NK-92 (cell line): ENCODE measurements at regions not wholly inside any gene's neighbourhood (a gene's known extent, or its start where the extent isn't known, plus 50 kb on each side); places are given as distances from the start of the nearest gene placed in this dataset.
"Not testable (repeated sequence)": the region's sequence is repeated elsewhere in the genome, so short reads cannot be mapped to it uniquely, and the experiment has no call there.

ENCODE experiments used
- DNase-seq: peaks from one replicate; lab custom pipeline; 2025; ENCODE audit not compliant: unreplicated experiment; lab: John Stamatoyannopoulos, UW

DNA sequence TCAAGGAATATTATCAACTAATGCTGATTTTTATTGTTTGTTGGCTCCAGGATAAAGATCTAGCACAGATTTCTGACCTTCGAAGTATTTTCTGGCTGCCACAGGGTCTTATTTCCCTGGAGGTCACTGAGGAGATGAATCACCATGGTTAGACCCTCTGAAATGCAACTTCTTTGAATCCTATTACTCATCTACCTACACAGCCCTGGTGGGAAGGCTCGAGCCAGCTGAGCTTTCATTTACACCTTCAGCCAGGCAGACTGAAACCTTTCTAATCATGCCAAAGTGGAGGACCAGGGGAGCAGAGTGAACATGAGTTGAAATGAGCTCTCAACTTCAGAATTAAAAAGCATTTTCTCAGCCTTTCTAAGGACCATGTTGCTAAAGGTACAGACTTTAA is 130.5 kb downstream of the SMIM20 start:
- no peak for DNase-seq

DNA sequence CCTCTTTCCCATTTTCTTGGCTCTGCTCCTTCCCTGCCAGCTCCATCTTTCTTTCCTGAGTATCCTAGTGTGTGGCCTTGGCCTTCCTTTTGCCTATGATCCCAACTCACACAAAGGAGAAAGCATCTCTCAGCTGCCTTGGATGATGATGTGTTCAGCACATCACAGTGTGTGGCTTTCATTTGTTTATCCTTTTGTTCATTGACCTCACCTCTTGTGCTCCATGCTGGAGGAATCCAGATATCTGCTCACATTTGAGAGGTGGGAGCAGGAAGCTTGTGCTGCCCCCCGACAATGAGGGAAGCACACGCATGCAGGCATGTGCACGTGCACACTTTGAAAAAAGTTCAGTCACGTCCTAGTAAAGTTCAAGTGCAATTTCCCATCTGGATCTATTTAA is 131.0 kb downstream of the SMIM20 start:
- DNase-seq: no peak

DNA sequence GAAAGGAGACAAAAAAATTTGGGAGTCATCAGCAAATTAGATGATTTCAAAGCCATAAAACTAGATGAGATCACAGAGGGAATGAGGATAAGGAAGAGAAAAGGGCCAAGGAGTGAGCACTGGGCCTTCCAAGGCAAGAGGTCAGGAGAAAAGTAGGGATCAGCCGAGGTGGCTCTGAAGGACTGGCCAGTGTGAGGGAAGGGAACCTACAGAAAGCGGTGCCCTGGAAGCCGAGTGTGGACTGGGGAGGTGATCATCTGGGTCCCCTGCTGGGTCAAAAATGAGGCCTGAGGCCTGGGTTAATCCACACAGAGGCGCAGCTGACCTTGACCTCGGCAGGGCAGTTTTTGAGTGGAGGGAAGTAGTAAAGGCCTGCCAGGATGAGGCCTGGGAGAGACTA is 133.8 kb downstream of the SMIM20 start:
- DNase-seq: no peak

DNA sequence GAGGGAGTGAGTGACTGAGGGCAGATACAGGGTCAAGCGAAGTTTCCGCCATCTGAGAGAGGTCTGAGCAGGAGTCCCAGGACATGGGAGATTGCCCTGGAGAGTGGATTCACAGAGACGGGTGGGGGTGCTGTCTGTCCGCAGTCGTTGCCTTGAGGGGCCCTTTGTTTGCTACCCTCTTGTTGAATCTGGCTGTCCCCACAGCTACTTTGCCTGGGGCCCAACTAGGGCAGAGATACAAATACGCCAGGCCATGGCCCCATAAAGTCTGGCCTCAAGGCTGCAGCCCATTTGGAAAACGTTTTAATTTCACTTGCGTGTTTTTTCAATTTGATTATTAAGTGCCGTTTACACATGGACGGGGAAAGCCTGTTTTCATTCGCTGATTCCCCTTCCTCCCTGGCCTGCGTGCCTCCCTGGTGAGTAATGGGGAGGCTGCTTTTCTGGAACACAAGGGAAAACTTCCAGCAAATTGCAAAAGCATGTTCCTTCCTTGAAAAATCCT is 134.4 kb downstream of the SMIM20 start:
- no peak for DNase-seq

DNA sequence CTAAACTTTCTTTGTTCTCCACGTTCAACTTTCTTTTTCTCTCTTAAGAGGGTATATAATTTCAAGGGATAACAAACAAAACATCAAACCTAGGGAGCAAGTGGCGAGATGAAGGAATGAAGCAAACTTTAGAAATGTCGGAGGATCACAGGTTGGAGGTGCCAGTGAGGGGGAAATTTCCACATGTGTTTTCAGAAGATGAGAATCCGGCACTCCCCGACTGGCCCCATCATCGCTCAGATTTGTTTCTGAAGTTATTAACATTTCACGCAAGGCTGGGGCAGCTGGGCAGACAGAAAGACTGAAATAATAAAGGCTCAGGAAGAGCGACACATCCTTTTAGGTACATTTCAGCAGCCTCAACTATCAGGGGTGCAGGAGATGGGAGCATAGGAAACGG is 134.9 kb downstream of the SMIM20 start:
- DNase-seq: no peak

DNA sequence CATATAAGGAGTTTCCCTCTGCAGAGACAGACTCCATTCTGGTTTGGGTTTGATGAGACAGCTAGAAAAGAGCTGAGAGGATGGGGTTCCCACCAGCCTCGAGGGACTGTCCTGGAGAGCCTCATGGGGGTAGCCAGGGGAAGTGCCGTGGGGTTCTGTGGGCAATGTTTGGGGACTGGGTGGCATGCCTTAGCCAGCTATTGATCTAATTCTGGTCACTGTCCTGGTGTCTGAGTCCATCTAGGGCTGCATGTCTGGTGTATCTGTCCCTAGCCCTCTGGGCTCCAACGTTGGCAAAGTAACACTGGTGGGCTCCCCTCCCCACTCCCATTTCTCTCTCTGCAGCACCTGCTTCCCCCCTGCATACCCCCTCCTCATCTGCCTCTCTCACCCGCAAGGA is 135.4 kb downstream of the SMIM20 start:
- DNase-seq: no peak

DNA sequence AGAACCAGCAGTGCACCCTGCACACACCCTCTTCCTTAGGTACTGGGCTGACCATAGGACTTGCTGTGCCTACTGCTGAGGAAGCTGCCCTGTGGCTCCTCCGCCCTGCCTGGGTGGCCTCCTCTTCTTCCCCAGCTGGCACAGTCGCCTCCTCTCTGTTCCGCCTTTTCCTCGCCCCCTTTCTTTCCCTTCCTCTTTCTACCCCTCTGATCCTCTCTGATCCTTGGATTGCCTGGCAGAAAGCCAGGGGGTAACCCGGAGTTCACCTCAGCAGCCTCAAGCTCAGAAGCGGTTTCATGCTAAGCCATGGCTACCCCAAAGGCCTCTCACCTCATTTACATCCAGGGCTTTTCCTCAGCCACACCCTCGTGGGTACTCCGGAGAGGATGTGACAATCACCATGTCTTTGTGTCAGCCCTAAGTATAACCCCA is 136.2 kb downstream of the SMIM20 start:
- DNase-seq: no peak

DNA sequence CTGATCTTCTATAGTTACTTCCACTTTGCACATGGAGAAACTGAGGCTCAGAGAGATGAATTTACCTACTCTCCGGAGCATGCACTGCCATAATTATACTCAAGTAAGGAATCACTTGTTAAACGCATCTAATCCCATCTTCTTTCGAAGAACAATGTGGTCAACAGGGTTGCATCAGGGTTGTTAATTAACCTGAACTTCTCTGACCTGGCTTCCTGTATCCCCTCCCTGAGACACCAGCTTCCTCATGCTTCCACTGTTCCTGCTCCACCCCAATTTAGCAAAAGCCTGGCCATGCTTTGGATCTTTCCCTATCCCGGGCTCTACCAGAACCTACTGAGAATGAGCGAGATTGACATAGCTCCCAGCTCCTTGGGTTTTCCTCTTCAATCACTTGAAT is 136.7 kb downstream of the SMIM20 start:
- no peak for DNase-seq

DNA sequence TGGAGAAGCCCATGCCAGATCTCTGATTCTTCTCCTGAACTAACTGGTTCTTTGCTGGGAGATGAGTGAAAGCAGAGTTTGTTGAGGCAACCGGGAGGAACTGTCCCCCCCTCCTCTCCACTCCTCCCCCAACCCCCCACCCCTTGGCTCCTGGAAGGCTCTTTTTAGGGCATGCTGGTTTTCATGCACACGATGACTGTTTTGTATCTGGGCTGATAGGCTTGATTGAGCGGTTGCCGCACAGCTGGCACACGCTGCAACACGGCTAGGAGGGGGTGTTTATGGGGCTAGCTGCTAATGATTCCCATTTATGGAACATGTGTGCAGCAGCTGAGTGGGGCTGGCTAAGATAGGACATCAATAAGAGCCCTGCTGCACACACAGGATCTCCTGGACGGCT is 137.2 kb downstream of the SMIM20 start:
- no peak for DNase-seq

DNA sequence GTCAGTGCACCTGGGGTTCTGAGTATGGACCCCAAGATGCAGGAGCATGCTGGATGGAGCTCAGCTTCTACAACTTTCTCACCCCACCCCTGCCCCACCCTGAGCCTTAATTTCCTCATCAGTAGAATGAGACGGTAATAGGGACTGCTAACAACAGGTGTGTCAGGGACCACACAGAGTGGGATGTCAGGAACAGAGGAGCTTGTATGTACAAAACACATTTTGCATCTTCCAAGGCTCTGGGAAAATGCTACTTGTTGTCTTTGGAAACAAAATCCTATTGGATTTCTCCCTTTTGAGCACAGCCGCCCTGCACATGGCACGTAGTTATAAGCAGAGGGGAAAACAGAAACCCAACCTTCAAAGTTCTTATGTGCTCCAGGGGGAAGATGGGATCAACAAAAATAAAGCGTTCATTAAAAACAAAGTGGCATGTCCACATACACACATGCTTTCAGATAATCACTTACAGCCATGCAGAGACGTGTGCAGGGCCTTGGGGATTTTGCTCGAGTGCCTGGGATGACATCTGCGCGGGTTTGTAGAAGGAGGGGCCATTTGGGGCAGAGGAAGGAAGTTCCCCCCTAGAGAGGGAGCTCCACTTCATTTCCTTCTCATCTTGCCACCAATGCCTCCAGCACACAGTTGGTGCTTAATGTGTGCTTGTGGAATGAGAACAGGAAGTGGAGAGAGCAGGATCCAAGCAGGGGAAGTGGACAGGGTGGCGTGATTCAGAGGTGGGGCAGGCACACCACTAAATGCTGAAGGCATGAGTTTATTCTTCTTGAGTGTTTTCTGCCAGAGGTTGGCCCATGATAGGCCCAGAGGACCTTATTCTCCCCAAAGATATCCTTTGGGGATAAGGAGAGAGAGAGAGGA is 138.9 kb downstream of the SMIM20 start:
- no peak for DNase-seq

DNA sequence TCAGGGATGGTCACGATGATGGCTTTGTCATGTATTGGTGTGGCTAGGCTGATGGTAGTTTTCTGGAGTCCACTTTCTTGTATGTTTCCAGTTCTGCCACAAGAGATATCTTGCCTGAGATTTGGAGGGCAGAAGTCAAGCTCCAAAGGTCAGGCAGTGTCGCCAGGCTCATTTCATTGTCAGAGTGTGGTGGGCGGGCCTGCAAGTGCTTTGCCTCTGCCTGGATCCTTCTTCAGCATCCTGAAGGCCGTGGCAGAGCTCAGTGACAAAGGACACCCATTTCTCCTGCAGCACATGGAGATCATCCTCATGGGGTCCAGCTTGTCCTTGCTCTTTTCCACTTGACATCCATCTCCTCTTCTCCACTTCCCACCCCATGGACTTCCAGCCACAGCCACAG is 139.7 kb downstream of the SMIM20 start:
- DNase-seq: no peak

DNA sequence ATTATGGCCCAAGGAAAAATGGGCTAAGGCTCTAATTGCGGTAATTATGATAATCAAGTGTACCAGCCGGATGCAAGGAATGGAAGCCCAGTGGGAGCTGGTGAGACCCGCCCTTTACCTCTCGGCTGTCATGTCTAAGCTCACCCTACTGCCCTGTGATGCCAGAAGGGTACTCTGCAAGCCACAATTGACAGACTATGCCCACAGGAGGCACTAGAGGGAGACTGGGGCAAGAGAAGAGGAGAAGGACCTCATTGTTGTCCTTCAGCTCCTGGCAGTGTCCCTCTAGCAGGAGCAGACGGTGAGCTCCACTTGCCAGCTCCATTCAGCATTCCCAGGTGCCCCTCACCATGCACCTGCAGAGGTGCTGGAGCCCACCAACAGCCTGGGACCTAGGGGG is 141.8 kb downstream of the SMIM20 start:
- DNase-seq: no peak

DNA sequence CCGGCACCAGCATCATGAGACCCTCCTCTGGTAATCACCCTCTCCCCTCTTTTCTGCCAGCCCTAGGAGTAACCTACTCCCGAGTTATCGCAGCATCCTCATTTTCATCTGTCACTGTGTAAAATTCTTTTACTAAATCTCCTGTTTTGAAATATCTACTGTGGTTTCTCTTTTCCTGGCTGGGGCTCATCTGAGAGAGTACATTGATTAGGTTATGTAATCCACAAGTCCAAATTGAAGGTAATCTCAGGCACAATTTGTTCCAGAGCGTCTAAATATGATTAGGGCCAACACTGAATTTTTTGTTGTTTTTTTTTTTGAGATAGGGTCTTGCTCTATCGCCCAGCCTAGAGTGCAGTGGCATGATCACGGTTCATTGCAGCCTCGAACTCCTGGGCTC is 142.4 kb downstream of the SMIM20 start:
- no peak for DNase-seq

DNA sequence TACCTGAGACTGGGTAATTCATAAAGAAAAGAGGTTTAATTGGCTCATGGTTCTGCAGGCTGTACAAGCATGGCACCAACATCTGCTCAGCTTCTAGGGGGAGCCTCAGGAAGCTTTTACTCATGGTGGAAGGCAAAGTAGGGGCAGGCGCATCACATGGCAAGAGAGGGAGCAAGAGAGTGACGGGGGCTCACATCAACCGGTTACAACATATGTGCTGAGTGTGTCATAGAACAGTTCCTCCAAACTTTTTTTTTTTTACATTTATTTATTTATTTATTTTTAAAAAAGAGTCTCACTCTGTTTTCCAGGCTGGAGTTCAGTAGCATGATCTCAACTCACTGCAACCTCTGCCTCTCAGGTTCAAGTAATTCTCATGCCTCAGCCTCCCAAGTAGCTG is 143.8 kb downstream of the SMIM20 start:
- DNase-seq: not testable (repeated sequence)

DNA sequence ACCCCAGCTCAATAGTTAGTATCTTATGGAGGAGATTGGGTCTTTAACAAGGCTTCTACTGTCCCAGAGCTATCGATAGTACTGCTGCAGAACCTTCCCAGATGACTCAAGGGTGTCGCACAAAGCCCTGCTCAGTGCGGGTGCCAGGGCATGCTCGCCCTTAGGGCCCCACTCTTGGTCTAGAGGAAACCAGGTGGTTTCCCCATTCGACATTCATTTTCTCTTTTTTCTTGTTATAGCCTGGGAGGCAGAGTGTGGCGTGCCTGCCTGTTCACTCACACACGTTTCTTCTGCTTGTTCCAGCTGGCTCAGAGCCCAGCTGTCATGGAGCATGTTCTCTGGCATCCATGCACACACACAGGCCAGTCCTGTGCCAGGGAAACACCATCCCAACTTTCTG is 144.5 kb downstream of the SMIM20 start:
- no peak for DNase-seq

DNA sequence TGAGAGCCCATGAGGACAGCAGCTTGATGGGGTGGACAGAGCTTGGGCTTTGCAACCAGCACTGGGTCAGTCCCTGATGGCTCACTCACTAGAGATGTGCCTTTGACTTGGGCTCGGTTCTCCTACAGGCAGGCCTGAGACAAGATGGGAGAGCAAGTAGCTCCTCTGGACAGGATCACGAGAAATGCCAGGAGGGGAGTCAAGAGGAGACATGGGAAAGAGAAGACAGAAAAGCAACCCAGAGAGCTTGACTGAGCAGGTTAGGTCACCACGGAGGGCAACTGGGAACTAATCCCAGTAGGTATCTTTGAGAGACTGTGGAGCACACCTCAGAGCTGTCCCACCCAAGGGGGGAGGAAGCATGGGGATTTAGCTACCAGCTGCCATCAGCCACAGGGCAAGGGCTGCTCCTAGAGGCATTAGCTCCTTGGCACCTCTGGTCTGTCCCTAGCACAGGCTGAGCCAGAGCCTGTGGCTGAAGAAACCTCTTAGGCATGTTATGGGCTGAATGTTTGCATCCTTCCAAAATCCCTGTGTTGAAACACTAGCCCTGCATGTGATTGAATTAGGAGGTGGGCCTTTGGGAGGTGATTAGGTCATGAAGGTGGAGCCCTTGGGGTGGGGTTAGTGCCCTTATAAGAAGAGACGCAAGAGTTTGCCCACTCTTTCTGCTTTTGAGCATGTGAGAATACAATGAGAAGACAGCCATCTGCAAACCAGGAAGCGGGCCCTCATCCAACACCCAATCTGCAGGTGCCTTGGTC is 145.6 kb downstream of the SMIM20 start:
- no peak for DNase-seq

DNA sequence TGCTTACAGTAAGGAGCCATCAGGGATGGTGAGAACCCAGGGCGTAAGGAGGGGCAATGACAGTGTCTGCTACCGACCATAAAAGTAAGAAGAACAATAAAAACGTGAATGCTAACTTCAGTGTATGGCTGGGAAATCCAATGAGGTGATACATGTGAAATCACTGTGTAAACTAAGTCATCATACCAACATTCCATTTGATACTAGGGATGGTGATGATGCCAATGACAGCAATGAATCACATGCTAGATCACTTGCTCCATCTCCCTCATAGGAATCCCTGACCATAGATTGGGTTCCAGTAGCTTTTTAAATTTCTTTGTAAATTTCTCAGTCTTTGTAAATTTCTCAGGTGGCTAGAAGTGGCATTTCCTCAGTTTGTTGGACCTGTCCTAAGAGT is 146.3 kb downstream of the SMIM20 start:
- DNase-seq: no peak

DNA sequence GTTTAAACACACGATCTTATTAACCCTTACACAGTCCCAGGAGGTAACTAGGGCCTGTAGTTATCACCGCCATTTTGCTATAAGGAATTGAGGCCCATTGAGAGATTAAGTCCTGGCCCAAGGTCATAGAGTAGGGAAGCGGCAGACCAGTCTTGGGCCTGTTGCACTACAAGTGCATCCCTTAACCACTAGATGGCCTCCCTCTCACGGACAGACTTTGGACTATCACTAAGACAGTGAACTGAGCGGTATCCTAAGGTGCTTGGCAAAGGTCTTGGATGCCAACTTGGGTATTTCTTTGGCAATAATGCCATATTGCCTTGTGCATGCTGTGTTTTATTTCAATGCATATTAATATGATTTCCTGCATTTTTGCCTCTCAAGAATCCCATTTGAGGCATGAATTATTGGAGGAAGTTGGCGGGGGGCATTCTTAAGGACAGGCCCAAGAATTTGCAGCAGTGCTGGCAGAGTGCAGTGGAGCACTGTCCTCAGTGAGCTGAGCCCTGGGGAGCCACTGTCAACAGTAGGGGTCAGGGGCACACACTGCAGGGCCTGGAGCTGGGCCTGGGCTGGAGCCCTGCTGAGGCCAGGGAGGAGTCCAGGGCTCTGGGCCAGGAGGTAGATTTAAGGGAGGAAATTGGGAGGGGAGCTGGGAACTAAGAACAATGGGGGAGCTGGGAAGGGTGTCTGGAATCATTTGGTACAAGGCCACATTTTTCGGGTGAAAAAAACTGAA is 147.4 kb downstream of the SMIM20 start:
- no peak for DNase-seq

DNA sequence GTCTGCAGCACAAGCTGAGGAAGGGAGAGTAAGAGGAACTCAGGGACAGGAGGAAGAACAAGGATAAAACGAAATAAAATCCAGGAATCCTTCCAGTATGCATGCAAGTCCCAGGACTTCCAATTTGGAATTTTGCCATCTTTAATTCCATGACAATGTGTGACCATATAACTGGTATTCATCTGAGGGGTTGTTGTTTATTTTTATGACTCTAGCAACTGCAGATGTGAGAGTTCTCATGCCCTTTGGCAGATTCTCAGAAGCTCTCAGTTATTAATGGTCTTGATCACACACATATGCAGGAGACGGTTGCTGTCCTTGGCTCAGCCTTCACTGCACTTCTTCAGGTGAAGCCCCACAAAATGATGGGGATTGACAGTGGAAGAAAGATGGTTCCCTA is 148.2 kb downstream of the SMIM20 start:
- no peak for DNase-seq

DNA sequence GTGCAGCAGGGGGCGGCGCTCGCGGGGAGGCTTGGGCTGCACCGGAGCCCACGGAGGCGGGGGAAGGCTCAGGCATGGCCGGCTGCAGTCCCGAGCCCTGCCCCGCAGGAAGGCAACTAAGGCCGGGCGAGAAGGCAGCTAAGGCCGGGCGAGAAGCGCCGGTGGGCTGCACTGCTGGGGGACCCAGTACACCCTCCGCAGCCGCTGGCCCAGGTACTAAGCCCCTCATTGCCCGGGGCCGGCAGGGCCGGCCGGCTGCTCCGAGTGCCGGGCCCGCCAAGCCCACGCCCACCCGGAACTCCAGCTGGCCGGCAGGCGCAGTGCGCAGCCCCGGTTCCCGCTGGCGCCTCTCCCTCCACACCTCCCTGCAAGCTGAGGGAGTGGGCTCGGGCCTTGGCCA is 150.0 kb downstream of the SMIM20 start:
- DNase-seq: not testable (repeated sequence)

DNA sequence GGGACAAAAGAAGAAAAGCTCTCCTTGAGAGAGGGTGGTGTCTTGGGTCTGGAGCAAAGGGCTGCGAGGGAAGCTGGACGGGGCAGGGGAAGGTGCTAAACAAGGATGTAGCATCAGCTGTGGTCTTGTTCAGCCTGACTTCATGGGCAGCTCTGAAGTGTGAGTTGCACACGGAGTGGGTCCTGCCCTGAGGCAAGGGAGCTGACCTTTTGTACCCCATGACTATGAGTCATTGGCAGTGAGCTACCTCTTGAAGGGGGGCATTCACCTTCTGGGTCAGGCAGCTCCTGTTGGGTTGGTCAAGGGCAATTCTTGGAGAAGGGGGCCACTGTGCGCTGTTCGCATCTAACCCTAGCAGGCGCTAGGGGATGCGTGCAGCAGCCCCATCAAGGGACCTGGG is 151.8 kb downstream of the SMIM20 start:
- no peak for DNase-seq

DNA sequence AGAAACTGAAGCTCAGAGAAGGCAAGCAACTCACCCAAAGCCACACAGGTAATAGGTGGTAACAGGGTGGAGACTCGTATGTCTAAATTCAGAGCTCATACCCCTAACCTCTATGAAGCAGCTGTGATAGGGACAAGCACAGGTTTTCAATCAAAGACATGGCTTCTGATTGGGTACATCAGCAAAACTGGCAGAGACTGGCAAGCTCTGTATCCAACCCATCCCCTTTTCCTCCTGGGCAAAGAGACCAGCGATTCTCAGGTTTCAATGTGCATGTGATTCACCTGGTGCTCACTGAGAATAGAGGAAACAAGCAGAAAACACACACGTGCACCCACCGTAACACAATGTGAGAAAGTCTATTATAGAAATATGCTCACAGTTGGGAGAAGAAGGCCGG is 153.0 kb downstream of the SMIM20 start:
- no peak for DNase-seq
